Central memory CD8-positive, alpha-beta T cell (primary cell): ENCODE measurements at regions not wholly inside any gene's neighbourhood (a gene's known extent, or its start where the extent isn't known, plus 50 kb on each side); places are given as distances from the start of the nearest gene placed in this dataset.

ENCODE experiments used
- ATAC-seq: fragments of 150-1000 bp; cut with Tn5 transposase; replicated peaks from 2 replicates; pipeline ENCODE4 v1.10.0; 2022; ENCODE audit warnings: mild to moderate bottlenecking, moderate FRiP score, moderate number of reproducible peaks; ENCODE audit not compliant: poor library complexity, severe bottlenecking; ENCODE audit errors: extremely low read depth
- DNase-seq, 2 donors: peaks; one replicate each; pipeline ENCODE4 v3.0.0; 2021; ENCODE audit warnings: low spot score in 2 of 2
- H3K27ac Mint-ChIP-seq: one replicate; pipeline ENCODE4 v1.8.0; 2022; ENCODE audit warnings: low read depth, mild to moderate bottlenecking, moderate library complexity, mixed read lengths
- H3K27me3 Mint-ChIP-seq: one replicate; pipeline ENCODE4 v1.8.0; 2022; ENCODE audit warnings: mixed read lengths
- H3K36me3 Mint-ChIP-seq: one replicate; pipeline ENCODE4 v1.8.0; 2022; ENCODE audit warnings: mild to moderate bottlenecking, moderate library complexity, mixed read lengths; ENCODE audit not compliant: insufficient read depth
- H3K4me1 Mint-ChIP-seq: one replicate; pipeline ENCODE4 v1.8.0; 2022; ENCODE audit warnings: mixed read lengths
- H3K4me3 Mint-ChIP-seq: one replicate; pipeline ENCODE4 v1.8.0; 2022; ENCODE audit warnings: mild to moderate bottlenecking, moderate library complexity, mixed read lengths
- H3K9me3 Mint-ChIP-seq: one replicate; pipeline ENCODE4 v1.8.0; 2022; ENCODE audit warnings: mixed read lengths

DNA sequence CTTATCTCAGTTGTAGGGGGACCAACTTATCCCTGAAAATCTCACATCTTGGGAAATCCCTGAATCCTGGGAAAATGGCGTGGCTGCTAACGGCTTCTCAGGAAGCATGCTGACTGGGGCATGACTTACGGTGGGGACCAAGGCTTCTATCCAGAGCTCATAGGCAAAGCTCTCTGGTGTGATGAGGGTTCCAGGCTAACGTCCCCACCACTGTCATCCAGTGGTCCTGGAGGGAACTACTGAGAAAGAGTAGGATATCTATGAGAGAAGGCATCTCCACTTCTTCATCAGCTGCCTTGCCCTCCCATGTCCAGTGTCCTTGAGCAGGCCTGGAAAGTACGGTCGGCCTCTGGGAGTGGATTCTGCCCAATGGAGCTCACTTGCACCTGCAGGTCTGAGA is 210.4 kb upstream of the B3GAT1 start:
- H3K4me3 Mint-ChIP-seq = no peak overlapping the region
- H3K27me3 Mint-ChIP-seq = peaks cover 71% of the 10 kb centered on the region
- ATAC-seq = no peak
- no peak for DNase-seq
- no peaks in the 10 kb centered on the region for H3K36me3 Mint-ChIP-seq
- no peaks in the 10 kb centered on the region for H3K4me1 Mint-ChIP-seq
- no peaks in the 10 kb centered on the region for H3K9me3 Mint-ChIP-seq
- H3K27ac Mint-ChIP-seq = no peak overlapping the region

DNA sequence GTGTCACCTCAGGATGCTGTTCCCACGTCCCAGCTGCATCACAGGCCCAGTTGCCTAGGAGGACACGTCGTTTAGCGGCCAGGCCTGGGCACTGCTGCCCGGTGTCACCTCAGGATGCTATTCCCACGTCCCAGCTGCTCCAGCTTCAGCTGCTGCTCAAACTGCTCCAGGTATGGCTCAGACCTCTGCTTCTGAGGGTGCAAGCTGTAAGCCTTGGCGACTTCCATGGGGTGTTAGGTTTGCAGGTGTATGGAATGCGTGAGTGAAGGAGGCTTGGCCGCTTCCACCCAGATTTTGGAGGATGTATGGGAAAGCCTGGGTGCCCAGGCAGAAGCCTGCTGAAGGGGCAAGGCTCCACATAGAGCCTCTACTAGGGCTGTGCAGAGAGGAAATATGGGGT is 205.3 kb upstream of the B3GAT1 start:
- Mint-ChIP-seq H3K4me1 (no peaks in the 10 kb centered on the region), H3K27ac (no peak overlapping the region), H3K36me3 (no peaks in the 10 kb centered on the region), H3K9me3 (no peaks in the 10 kb centered on the region), H3K4me3 (no peak overlapping the region), H3K27me3 (peaks cover 62% of the 10 kb centered on the region)
- DNase-seq (no peak), ATAC-seq (no peak)

DNA sequence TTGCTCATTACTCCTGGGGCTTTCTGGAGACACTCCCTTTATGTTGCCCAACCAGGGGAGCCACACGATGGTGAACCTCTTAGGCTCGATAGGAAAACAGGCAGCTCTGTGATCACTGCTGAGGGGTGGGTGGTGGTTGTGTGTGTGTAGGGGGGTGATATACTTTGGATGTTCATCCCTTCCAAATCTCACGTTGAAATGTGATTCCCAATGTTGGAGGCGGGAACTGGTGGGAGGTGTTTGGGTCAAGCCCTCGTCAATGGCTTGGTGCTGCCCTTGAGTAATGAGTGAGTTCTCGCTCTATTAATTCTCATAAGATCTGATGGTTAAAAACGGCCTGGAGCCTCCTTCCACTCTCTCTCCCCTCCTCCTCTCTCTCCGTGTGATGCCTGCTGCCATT is 204.0 kb upstream of the B3GAT1 start:
- Mint-ChIP-seq H3K4me1 (no peaks in the 10 kb centered on the region), H3K27me3 (peaks cover 62% of the 10 kb centered on the region), H3K4me3 (no peak overlapping the region), H3K9me3 (no peaks in the 10 kb centered on the region), H3K36me3 (no peaks in the 10 kb centered on the region), H3K27ac (no peak overlapping the region)
- DNase-seq (no peak), ATAC-seq (no peak)

DNA sequence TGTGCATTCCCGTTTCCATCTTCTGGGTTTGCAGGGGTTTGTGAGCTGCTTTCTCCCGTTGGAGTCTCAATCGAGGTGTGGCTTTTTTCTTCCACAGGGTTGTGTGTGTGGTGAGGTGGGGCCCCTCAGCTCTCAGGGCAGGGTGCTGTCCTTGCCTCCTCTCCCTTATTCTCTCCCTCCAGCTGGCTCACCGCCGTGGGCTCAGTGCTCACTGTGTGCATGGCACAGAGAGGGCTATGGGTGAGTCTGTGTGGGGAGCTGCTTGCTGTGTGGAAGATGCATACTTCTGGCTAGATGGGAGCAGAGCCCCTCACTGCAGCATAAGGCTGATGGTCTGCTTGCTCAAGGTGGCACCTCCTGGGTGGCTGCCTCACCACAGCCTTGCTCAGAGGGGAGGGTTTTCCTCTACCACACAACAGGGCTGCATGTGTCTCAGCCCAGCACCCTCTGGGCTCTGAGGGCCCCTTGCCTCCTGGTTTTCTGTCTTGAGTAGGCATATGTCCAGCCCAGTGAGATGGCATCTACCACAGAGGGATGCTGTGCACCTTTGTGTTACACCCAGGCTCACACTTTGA is 203.1 kb upstream of the B3GAT1 start:
- H3K9me3 Mint-ChIP-seq = no peaks in the 10 kb centered on the region
- H3K4me1 Mint-ChIP-seq = no peaks in the 10 kb centered on the region
- H3K4me3 Mint-ChIP-seq = no peak overlapping the region
- no peaks in the 10 kb centered on the region for H3K36me3 Mint-ChIP-seq
- ATAC-seq = no peak
- no peak for DNase-seq
- no peak overlapping the region for H3K27ac Mint-ChIP-seq
- H3K27me3 Mint-ChIP-seq = peaks cover 62% of the 10 kb centered on the region

DNA sequence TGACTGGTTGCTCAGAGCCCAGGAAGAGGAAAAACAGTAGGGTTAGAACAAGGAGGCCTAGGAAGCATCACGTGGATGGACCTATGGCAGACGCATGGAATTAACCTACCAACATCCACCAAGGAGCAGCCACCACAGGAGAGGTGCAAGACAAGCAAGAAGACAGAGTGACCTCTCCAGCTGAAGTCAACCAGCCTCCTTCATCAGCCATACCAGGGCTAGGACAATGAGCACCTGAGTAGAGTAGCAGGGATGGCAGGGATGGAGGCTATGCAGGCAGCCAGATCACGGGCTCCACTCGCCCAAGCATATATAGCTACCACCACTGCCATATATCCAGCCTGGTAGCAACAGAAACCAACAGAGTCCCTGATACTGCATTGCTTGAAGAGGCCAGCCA is 202.1 kb upstream of the B3GAT1 start:
- Mint-ChIP-seq H3K27me3 (peaks cover 65% of the 10 kb centered on the region), H3K36me3 (no peaks in the 10 kb centered on the region), H3K27ac (no peak overlapping the region), H3K4me3 (no peak overlapping the region), H3K4me1 (no peaks in the 10 kb centered on the region), H3K9me3 (no peaks in the 10 kb centered on the region)
- no peak for DNase-seq
- no peak for ATAC-seq

DNA sequence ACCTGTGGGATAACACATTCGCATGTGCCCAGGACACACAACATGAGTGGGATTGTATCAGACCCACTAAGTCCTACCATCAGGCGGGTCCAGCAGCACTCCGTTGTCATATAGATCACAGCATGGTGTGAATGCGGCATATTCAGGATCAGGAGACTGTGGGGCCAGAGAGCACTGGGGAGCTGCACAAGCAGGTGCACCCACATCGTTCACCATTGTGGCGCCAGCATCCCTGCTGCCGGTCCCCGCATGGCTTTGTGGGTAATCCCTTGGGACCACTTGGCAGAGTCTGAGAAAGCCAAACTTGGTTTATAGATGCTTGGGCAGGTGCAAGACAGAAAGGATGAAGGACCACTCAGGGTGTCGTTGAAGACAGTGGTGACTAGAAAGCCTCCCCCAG is 201.6 kb upstream of the B3GAT1 start:
- DNase-seq (no peak), ATAC-seq (no peak)
- H3K36me3 Mint-ChIP-seq = no peaks in the 10 kb centered on the region
- H3K27me3 Mint-ChIP-seq = peaks cover 70% of the 10 kb centered on the region
- no peaks in the 10 kb centered on the region for H3K4me1 Mint-ChIP-seq
- no peak overlapping the region for H3K27ac Mint-ChIP-seq
- H3K4me3 Mint-ChIP-seq = no peak overlapping the region
- no peaks in the 10 kb centered on the region for H3K9me3 Mint-ChIP-seq

DNA sequence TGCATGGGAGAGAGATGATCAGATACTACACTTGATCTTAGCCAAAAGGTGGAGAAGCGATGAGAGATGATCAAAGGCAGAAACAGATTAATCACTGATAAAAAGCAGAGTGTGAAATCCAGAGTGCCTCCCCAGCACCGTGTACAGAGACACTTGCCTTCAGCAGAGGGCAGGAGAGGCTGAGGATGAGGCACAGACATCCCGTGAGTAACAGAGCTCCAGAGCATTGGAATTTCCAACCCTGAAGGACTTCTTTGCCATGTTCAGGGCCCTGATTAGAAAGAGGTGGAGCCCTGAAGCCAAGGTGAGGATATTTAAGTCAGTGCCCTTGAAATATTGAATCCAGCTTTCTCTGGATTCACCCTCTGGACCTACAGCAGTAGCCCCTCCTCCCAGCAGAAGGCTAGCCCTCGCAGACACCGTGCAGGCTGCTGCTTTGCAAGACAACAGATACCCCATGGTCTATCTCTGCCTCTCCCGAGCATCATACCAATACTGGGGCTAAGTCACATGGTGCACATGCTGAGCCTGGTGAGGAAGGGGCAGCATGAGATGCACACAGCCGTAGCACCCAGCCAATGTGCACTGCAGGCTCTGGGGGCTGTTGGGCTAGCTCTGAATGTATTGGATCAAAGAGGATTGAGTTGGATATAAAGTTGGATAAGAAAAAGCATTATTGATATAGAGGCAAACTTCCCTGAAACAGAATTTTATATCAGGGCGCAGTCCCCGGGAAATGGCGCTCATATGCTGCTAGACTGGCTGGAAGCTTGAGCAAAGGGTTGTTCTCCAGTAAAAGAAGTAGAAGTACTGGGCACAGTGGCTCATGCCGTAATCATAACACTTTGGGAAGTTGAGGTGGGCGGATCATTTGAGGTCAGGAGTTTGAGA is 200.3 kb upstream of the B3GAT1 start:
- Mint-ChIP-seq H3K36me3 (no peaks in the 10 kb centered on the region), H3K4me3 (no peak overlapping the region), H3K4me1 (no peaks in the 10 kb centered on the region), H3K27ac (no peak overlapping the region), H3K27me3 (peaks cover 83% of the 10 kb centered on the region), H3K9me3 (no peaks in the 10 kb centered on the region)
- DNase-seq = no peak
- no peak for ATAC-seq

DNA sequence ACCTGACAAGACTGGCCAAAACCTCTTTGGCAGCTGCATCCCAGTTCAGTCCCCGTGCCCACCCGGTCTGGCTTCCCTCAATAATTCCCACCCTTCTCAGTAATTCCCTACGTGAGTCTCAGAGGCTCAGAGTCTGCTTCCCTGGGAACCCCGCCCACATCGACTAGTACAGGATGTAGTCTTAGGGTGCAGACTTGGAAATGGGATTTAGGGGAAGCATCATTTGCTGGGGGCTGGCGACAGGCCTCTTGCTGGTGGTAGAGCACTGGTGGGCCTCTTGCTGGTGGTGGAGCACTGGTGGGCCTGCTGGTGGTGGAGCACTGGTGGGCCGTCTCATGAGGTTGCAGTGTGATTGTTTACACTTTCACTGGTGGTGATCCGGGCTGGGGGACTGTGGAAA is 199.5 kb upstream of the B3GAT1 start:
- Mint-ChIP-seq H3K4me3 (no peak overlapping the region), H3K4me1 (no peaks in the 10 kb centered on the region), H3K27me3 (peaks cover 87% of the 10 kb centered on the region), H3K9me3 (no peaks in the 10 kb centered on the region), H3K36me3 (peaks cover 3% of the 10 kb centered on the region), H3K27ac (no peak overlapping the region)
- DNase-seq = no peak
- no peak for ATAC-seq

DNA sequence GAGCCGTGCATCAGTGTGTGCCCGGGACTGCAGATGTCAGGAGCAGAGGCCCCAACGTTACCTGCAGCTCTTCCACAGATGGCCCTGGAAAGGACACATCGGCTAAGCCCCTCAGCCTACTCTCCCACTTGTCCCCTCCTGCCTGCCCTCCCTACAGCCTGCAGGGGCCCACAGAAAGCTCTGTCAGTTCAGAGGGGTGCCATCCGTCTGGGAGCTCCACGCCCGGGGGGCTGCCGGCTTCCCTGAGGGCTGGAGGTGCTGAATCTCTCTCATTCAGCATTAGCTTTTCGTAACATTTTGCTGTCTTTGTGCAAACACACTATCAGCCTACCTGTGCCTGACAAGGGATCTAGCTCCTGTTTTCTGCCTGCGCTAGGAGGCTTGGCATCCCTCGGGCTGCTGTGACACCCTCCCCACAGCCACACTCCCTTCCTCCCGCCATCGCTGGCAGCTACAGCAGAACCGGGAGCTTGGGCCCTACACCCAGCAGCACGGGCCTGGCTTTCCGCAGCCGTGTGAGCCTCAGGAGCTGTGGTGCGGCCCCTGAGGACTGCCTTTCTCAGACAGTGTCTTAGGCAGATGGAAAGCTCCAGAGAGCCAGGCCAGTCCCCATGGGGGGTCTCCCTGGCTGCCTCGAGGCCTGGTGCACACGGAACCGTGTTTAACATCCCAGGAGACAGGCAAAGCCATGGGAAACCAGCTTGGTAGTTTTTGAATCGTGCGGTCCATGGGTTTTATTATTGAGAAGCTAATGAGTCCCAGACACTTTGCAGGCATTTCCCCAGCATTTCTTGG is 198.3 kb upstream of the B3GAT1 start:
- DNase-seq (no peak), ATAC-seq (no peak)
- no peak overlapping the region for H3K4me3 Mint-ChIP-seq
- H3K9me3 Mint-ChIP-seq = no peaks in the 10 kb centered on the region
- H3K4me1 Mint-ChIP-seq = no peaks in the 10 kb centered on the region
- peaks cover 3% of the 10 kb centered on the region for H3K36me3 Mint-ChIP-seq
- H3K27ac Mint-ChIP-seq = no peak overlapping the region
- peaks cover 87% of the 10 kb centered on the region for H3K27me3 Mint-ChIP-seq

DNA sequence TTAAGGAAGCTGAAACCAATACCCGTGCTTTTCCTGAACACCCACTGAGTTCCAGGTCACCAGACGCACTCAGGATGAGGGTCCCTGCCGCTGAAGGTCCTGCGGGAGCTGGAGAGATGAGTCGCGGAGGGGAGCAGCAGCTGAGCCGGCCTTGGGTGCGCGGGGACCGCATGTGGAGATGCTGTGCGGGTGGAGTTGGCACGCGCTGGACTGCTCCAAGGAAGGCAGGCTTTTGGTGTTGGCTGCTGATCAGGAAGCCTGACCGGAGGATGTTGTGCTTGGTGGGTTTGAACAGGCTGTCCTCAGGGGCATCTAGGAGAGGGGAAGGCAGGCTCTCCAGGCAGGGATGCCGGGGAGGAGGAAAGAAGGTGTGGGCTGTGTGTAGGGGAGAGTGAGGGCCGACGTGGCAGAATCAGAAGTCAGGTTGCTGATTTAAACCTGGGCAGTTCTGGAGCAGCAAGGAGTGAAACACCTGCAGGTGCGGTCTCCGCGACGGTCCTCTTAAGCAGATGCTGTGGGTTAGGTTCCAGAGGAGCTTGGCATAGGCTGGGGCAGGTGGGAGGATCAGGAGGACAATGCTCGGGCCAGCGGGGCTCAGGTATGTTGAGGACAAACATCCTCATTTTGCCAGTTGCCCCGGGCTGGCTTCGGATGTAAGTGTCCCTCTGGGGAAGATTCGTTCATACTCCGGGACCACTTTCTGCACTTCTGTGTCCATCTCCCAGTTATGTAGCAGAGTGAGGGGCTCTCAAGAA is 197.5 kb upstream of the B3GAT1 start:
- ATAC-seq = no peak
- no peak for DNase-seq
- H3K36me3 Mint-ChIP-seq = peaks cover 3% of the 10 kb centered on the region
- no peak overlapping the region for H3K4me3 Mint-ChIP-seq
- no peaks in the 10 kb centered on the region for H3K4me1 Mint-ChIP-seq
- no peaks in the 10 kb centered on the region for H3K9me3 Mint-ChIP-seq
- peaks cover 87% of the 10 kb centered on the region for H3K27me3 Mint-ChIP-seq
- no peak overlapping the region for H3K27ac Mint-ChIP-seq

DNA sequence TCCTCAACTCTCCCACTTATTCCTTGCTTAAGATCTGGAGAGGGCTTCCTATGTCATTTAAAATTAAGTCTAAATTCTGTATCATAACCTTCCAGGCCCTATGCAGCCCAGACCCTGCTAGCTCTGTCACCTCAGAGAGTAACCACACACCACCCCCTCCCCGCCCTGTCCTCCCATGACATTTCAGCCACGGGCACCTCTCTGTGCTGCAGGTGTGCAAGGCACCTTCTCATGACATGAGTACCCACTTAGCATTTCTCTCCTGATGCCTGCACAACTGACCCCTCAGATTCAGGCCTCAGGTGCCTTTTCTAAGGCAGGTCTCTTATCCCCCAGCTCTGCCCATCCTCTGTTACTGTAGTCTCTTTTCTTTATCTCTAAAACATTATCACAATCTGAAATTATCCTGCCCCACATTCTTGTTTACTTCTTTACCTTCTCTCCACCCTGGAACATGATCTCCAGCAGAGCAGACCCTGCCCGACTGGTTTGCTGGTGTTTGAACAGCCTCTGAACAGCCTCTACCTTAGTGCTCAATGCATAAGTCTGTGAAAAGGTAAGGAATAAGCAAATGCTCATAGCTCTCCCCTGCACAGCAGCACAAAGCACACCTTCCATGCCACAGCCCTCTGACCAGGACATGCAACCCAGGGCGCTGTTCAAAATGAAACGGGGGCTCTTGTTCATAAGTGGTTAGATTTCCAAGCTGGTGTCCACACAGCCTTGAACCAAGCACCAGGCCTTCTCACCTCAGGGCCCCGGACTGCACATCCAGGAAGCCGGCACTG is 196.1 kb upstream of the B3GAT1 start:
- H3K36me3 Mint-ChIP-seq = peaks cover 3% of the 10 kb centered on the region
- H3K9me3 Mint-ChIP-seq = no peaks in the 10 kb centered on the region
- DNase-seq (no peak), ATAC-seq (no peak)
- no peak overlapping the region for H3K4me3 Mint-ChIP-seq
- no peaks in the 10 kb centered on the region for H3K4me1 Mint-ChIP-seq
- H3K27ac Mint-ChIP-seq = no peak overlapping the region
- peaks cover 74% of the 10 kb centered on the region for H3K27me3 Mint-ChIP-seq

DNA sequence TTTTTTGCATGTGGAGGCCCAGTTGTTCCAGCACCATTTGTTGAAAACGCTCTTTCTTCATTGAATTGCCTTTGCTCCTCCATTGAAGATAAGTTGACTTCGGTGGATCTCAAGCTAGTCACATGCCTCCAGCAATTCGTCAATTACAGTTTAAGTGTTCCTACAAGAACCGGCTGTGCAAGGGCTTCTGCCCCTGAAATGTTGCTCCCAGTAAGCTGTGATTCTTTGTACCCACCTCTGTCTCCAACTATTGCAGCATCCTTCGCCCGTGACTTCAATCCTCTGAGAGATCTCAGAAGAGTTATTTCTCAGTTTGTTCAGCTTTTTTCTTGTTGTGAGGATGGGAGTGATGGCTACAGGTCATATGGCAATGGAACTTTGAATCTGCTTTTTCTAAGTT is 194.2 kb upstream of the B3GAT1 start:
- Mint-ChIP-seq H3K9me3 (no peaks in the 10 kb centered on the region), H3K27me3 (peaks cover 65% of the 10 kb centered on the region)
- no peak for ATAC-seq

More for the DNA sequence above, 194.2 kb upstream of the B3GAT1 start:
- Mint-ChIP-seq H3K4me1 (no peaks in the 10 kb centered on the region), H3K4me3 (no peak overlapping the region), H3K27ac (no peak overlapping the region), H3K36me3 (peaks cover 3% of the 10 kb centered on the region)
- DNase-seq = no peak
